Natural killer cell (primary cell): ENCODE measurements at regions not wholly inside any gene's neighbourhood (a gene's known extent, or its start where the extent isn't known, plus 50 kb on each side); places are given as distances from the start of the nearest gene placed in this dataset.

ENCODE experiments used
- ATAC-seq, 3 donors: fragments of 150-1000 bp in 2 of 3; fragments of 200-7000 bp in 1 of 3; cut with Tn5 transposase; 1 replicate in 1 of 3; 2 replicates in 2 of 3; pipeline ENCODE4 v1.10.0; 2021; ENCODE audit warnings: mild to moderate bottlenecking in 2 of 3, moderate library complexity in 2 of 3
- DNase-seq, 2 donors: peaks; one replicate each; pipeline versions ENCODE4 v3.0.0 to v3.0.0-alpha.2; 2013 to 2021; ENCODE audit warnings: mixed read lengths in 1 of 2
- H3K27ac ChIP-seq: one replicate; pipeline ENCODE4 v1.5.1; 2013; ENCODE audit warnings: mild to moderate bottlenecking, low read length
- H3K27me3 ChIP-seq: one replicate; pipeline ENCODE4 v1.6.1; 2013; ENCODE audit warnings: low read length; ENCODE audit not compliant: control insufficient read depth, insufficient read depth
- H3K36me3 ChIP-seq: one replicate; pipeline ENCODE4 v1.6.1; 2013; ENCODE audit warnings: low read length; ENCODE audit not compliant: control insufficient read depth, insufficient read depth
- H3K4me1 ChIP-seq: one replicate; pipeline ENCODE4 v1.6.1; 2013; ENCODE audit warnings: low read length; ENCODE audit not compliant: control insufficient read depth, insufficient read depth
- H3K4me3 ChIP-seq: one replicate; pipeline ENCODE4 v1.5.1; 2013; ENCODE audit warnings: low read length
- H3K9me3 ChIP-seq: one replicate; pipeline ENCODE4 v1.6.1; 2013; ENCODE audit warnings: low read length; ENCODE audit not compliant: control insufficient read depth, insufficient read depth
- H3K27ac Mint-ChIP-seq, 2 donors: one replicate each; pipeline ENCODE4 v1.8.0; 2022; ENCODE audit warnings: mild to moderate bottlenecking in 2 of 2, mixed read lengths in 2 of 2, moderate library complexity in 1 of 2
- H3K27me3 Mint-ChIP-seq, 2 donors: one replicate each; pipeline ENCODE4 v1.8.0; 2022; ENCODE audit warnings: low read depth in 2 of 2, mixed read lengths in 2 of 2
- H3K36me3 Mint-ChIP-seq: one replicate; pipeline ENCODE4 v1.8.0; 2022; ENCODE audit warnings: mixed read lengths
- H3K4me1 Mint-ChIP-seq, 2 donors: one replicate each; pipeline ENCODE4 v1.8.0; 2022; ENCODE audit warnings: mixed read lengths in 2 of 2
- H3K4me3 Mint-ChIP-seq: one replicate; pipeline ENCODE4 v1.8.0; 2022; ENCODE audit warnings: mild to moderate bottlenecking, moderate library complexity, mixed read lengths
- H3K9me3 Mint-ChIP-seq, 2 donors: one replicate each; pipeline ENCODE4 v1.8.0; 2022; ENCODE audit warnings: mixed read lengths in 2 of 2
- CTCF ChIP-seq: fragments of 200-600 bp; IDR thresholded peaks from one replicate; pipeline ENCODE4 v1.8.0; 2022; ENCODE audit warnings: antibody characterized with exemption
- WGBS: methylation state at CpG from one replicate; pipeline ENCODE4 v1.1.7; 2013; ENCODE audit warnings: missing lambda C conversion rate; ENCODE audit not compliant: insufficient coverage; 5-methylcytosine and 5-hydroxymethylcytosine counted together
- intact Hi-C: fragments of 100-400 bp; cut with micrococcal nuclease; formaldehyde crosslinking; loops from one replicate; pipeline ENCODE4 v1.14.2; 2022

- ATAC-seq (no peak), DNase-seq (no peak)
- intact Hi-C loops: no loop called here
- Mint-ChIP-seq H3K9me3 (peaks cover 5 to 19% of the 10 kb centered on the region in 2 donors), H3K36me3 (peaks cover 7% of the 10 kb centered on the region), H3K4me3 (no peak overlapping the region), H3K27ac (no peak overlapping the region), H3K4me1 (no peaks in the 10 kb centered on the region), H3K27me3 (no peaks in the 10 kb centered on the region)
- Histone ChIP-seq H3K4me3 (no peak overlapping the region), H3K36me3 (no peaks in the 10 kb centered on the region), H3K4me1 (no peaks in the 10 kb centered on the region), H3K27ac (no peak overlapping the region), H3K9me3 (no peaks in the 10 kb centered on the region), H3K27me3 (no peaks in the 10 kb centered on the region)
- 80% methylated on average over 1 of the region's 1 CpG for WGBS
- TF ChIP-seq CTCF: no peak
Observed at GRCh38 chr14:80087411-80087810, 123.9 kb downstream of the DIO2 start.

GRCh38 chr14:80084196-80084595 is 127.1 kb downstream of the DIO2 start:
- no peak overlapping the region for H3K4me3 ChIP-seq
- no peak for ATAC-seq
- H3K9me3 Mint-ChIP-seq: peaks cover 7 to 21% of the 10 kb centered on the region in 2 donors
- no peak overlapping the region for H3K4me3 Mint-ChIP-seq
- H3K36me3 Mint-ChIP-seq: peaks cover 7% of the 10 kb centered on the region
- no peaks in the 10 kb centered on the region for H3K4me1 Mint-ChIP-seq
- no peak for TF ChIP-seq CTCF
- no peaks in the 10 kb centered on the region for H3K27me3 ChIP-seq
- no peak for DNase-seq
- H3K4me1 ChIP-seq: no peaks in the 10 kb centered on the region
- intact Hi-C loops: no loop called here
- H3K27ac Mint-ChIP-seq: no peak overlapping the region
- H3K27ac ChIP-seq: no peak overlapping the region
- WGBS: 92% methylated on average over 2 of the region's 2 CpGs
- H3K9me3 ChIP-seq: no peaks in the 10 kb centered on the region
- H3K27me3 Mint-ChIP-seq: no peaks in the 10 kb centered on the region
- no peaks in the 10 kb centered on the region for H3K36me3 ChIP-seq

- no peak for ATAC-seq
- H3K4me3 ChIP-seq: no peak overlapping the region
- 92% methylated on average over 3 of the region's 4 CpGs for WGBS
- Mint-ChIP-seq H3K4me1 (no peaks in the 10 kb centered on the region), H3K9me3 (peaks cover 14 to 23% of the 10 kb centered on the region in 2 donors), H3K27ac (no peak overlapping the region), H3K27me3 (no peaks in the 10 kb centered on the region), H3K4me3 (no peak overlapping the region), H3K36me3 (peaks cover 7% of the 10 kb centered on the region)
- H3K27me3 ChIP-seq: no peaks in the 10 kb centered on the region
- no peak for DNase-seq
- H3K4me1 ChIP-seq: no peaks in the 10 kb centered on the region
- no peaks in the 10 kb centered on the region for H3K9me3 ChIP-seq
- TF ChIP-seq CTCF: no peak
- no peaks in the 10 kb centered on the region for H3K36me3 ChIP-seq
- intact Hi-C loops: no loop called here
- H3K27ac ChIP-seq: no peak overlapping the region
Observed at GRCh38 chr14:80080601-80081000, 130.7 kb downstream of the DIO2 start.

GRCh38 chr14:80078501-80078900 is 132.8 kb downstream of the DIO2 start:
- Mint-ChIP-seq H3K4me1 (no peaks in the 10 kb centered on the region), H3K36me3 (no peaks in the 10 kb centered on the region), H3K27me3 (no peaks in the 10 kb centered on the region), H3K27ac (no peak overlapping the region), H3K9me3 (peaks cover 13 to 14% of the 10 kb centered on the region in 2 donors), H3K4me3 (no peak overlapping the region)
- intact Hi-C loops: no loop called here
- H3K27ac ChIP-seq: no peak overlapping the region
- WGBS: 80% methylated on average over 1 of the region's 1 CpG
- H3K9me3 ChIP-seq: no peaks in the 10 kb centered on the region
- H3K27me3 ChIP-seq: no peaks in the 10 kb centered on the region
- ATAC-seq (no peak), DNase-seq (no peak)
- TF ChIP-seq CTCF: no peak
- H3K4me3 ChIP-seq: no peak overlapping the region
- H3K36me3 ChIP-seq: no peaks in the 10 kb centered on the region
- no peaks in the 10 kb centered on the region for H3K4me1 ChIP-seq
